Right forelimb (tissue), 1 donor: ENCODE measurements at regions not wholly inside any gene's neighbourhood (a gene's known extent, or its start where the extent isn't known, plus 50 kb on each side); places are given as distances from the start of the nearest gene placed in this dataset.
"Not testable (repeated sequence)": the region's sequence is repeated elsewhere in the genome, so short reads cannot be mapped to it uniquely, and the experiment has no call there.

Source experiments
- DNase-seq: peaks from one replicate; pipeline ENCODE4 v3.0.0-alpha.2; 2018

DNA sequence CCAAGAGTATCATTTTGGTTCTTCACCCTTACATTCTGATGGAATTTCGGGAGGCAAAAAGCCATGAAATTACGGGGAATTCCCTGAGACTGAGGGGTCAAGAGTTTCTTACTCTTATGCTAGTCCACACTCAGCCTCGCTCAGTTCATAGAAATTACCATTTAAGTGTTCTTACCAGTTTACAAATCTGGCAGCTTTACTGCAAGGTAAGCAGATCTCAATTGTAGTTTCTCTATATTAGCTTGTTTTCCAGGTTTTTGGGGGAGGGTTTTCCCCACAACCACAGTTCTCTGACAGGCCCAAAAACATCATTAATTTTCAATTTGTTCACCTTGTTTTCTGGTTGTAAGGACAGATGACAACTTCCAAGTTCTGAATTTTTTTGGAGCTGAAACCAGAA, 1028.4 kb downstream of the FAM181B start:
- no peak for DNase-seq

DNA sequence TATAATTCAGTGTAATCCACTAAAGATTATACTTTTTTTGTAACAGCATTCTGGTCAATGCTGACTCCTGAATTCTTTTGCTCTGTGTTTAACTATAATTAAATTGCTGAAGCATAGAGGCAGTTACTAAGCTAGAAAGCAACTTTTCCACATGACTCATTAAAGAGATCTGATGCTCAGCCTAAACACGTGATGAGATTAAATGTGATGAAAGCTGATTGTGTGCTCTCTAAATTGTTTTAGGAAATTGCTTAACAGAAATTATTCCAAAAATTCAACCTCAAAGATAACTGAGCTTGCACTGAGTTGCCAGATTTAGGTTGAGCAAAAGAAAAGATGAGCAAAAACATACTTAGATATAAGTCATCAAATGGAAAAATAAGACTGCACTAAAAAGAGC, 1033.6 kb downstream of the FAM181B start:
- DNase-seq: no peak

DNA sequence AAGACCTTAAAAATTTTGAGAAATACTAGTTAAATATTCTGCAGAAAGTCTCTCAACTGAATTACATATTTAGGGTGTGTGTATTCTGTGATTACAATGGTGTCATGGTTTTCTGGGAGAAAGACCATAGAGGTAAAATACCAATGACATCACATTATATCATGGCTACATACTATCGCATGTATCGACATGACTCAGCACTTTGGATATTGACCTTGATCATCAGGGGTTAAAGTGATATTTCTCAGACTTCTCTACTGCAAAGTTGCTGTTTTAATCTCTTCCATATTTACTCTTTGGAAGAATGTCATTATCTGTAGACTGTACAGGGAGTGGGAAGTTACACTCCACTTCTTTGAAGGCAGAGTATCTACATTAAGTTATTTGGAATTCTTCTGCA, 1046.6 kb downstream of the FAM181B start:
- no peak for DNase-seq

DNA sequence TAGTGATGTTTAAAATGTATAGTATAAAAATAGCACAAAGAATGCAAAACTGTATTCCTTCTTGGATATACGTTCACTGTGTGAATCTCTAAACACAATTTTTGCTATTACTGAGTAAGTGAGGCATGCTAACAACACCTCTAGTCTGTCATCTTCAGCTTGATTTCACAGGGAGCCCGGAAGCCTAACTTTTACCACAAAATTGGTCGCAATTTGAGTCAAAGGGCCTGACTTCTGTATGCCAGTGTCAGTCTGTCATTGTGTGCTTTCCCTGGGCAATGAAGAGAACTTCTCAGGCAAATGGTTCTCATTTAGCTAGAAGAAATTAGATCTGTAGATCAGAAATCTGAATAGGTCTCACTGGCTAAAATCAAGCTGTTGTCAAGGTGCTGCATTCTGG, 1059.5 kb downstream of the FAM181B start:
- no peak for DNase-seq

DNA sequence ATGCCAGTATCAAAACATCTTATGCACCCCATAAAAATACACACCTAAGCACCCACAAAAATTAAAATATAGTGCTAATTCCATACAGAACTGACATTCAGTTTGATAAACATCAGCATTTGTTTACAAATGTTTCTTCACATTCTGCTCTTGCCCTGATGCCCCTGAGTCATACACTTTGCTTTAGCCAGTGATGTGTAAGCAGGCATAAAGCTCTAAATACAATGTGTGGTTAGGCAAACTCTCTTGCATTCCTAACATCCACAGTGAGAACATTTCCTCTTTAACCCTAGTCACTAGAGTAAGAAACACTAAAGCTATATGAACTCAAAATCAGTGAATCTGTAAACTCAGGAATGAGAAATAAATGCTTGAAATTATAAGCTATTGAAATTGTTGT, 1060.7 kb downstream of the FAM181B start:
- no peak for DNase-seq

DNA sequence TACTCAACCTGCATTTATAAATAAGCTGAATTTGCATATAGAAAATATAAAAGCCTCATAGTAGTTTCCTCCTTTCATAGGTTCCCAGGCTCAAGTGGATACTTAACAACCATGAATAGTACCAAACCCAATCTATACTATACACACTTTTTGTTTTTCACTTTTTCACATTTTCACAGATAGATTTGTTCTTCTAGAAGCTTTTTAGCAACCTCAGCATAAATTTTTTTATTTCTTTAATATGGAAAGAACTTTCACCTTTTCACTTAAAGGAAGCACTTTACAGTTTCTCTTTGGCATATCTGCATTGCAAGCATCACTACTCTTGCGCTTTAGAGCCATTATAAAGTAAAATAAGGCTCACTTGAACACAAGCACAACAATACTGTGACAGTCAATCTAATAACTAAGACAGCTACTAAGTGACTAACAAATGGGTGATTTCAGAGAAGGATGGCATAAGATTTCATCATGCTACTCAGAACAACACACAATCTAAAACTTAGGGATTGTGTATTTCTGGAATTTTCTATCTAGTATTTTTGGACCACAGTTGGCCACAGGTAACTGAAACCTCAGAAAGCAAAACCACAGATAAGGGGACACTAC, 1063.6 kb downstream of the FAM181B start:
- DNase-seq: no peak

DNA sequence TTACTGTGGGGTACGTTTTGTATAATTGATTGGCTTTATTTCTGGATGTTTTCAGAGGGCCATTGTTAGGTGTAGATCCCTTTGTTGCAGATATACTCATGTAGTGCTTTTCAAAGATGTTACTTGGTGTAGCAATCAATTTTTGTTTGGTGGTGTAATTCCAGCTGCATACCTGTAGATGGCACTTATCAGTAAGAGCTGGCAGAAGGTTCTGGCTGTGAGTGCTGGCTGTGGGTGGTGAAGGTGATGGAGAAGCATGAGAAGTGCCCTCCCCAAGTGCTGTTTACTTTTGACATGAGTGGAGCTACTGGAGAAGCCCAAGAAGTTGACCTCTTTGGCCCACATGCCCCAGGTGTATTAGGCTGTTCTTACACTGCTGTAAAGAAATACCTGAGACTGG, 1074.9 kb downstream of the FAM181B start:
- DNase-seq: no peak

DNA sequence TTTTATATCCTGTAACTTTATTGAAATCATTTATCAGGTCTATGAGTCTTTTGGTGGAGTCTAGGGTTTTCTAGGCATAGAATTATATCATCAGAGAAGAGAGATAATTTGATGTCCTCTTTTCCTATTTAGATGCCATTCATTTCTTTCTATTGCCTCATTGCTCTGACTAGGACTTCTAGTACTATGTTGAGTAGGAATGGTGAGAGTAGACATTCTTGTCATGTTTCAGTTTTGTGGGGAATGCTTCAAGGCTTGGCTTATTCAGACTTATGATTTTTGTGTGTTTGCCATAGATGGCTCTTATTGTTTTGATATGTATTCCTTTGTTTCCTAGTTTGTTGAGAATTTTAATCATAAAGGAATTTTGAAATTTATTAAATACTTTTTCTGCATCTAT, 1078.3 kb downstream of the FAM181B start:
- no peak for DNase-seq

DNA sequence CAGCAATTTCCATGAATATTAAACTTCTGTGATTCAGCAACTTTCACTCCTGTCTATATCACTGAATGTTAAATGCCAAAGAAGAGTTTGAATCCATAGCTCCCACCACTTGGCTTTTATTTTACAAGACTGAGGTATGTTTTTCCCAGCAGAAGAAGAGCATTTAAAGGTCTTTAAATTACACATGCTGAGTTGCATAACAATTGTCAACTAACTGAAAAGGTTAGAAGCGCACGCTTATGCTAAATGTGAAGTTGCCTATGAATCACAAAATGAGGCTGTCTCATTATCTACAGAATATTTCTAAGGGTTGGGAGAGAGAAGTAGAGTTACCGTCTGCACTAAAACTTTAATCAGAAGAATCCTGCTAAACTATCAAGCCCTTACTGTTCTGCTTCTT, 1086.3 kb downstream of the FAM181B start:
- DNase-seq: no peak

DNA sequence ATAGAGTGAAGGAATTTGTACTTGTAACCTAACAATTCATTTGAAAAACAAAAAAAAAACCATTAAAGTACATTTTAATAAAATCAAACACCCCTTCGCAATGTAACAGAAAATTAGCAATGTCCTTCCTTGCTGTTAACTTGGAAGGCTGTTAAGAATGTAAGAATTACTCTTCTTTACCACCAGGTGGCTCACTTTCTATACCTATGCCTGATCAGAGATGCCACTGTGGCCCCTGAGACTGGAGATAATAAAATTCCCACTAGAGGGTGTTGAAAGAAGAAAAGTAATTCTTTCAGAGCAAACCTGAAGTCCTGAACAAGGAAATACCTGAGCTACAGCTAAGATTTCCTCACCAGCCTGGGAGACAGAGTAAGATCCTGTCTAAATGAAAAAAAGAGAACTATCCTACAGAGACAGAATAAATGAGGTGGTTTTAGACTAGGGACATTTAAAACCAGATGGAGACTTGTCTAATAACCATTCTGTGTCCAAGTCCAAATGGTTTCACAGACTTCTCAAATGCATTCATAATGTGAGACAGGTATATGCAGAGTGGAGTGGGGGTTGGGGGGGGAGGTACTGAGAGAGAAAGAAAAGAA, 1089.3 kb downstream of the FAM181B start:
- no peak for DNase-seq

DNA sequence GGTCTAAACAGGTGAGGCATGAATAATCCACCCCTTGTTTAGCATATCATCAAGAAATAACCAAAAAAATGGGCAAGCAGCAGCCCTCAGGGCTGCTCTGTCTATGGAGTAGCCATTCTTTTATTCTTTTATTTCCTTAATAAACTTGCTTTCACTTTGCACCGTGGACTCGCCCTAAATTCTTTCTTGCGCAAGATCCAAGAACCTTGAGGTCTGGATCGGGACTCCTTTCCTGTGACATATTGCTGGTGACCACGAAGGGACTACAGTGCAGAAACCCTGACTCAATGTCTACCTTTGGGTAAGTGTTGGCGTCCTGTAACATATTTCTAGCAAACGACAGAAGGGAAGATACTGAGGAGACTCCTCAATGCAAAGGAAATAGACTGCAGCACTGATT, 1099.2 kb downstream of the FAM181B start:
- DNase-seq: no peak

DNA sequence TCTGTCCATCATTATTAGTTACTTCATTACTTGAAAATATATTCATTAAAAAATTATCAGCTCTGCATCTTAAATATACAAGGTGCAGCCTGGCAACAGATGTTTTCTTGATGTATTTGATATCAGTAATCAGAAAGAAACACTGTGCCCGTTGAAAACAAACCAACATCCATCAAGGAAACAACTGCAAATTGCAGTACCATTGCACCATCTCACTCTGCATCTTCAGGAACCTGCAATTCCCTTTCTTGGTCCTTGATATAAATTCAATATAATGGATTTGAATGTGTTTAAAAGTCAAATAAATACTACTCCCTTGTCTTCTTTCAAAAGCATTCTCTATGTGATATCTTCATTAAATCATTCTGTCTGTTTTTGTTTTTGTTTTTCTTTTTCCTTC, 1131.2 kb downstream of the FAM181B start:
- no peak for DNase-seq

DNA sequence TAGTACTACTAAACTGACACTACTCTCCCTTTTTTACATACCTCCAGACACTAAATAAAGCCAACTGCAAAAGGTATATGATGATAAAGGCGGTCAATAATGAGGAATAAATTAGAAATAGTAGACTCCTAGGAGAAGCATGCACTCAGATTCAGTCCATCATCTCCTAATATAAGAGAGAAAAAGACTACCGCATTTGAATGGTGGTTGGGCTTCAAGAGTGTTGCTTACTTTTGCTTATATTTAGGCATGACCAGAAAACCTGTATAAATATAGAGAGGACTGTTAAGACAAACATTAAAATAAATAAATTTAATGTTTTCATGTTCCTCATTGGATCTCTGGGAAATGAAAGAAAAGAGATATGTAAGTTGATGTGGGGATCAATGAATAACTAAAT, 1137.0 kb downstream of the FAM181B start:
- DNase-seq: no peak

DNA sequence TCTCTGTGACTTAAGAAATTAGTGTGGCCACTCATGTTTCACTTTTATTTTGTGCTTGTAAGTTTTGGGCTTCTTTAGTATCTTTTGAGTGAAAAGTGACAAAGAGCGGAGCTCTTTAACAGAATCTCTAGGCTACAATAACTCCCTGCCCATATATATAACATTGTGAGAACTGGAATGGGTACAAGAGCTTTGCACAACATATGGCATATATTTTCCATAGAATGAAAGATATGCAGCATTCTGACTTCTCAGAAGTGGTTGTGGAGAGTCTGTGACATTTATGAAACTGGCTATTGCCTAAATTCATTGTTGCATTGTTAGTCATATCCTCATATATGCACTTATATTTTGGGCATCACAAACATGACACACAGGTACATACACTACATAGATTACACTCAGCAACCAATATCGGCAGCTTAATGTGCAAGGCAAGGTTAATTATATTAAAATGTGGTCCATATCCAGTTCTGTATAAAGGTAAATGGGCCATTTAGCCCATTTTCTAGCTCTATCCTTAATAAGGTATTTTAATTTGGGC, 1148.2 kb downstream of the FAM181B start:
- DNase-seq: no peak

DNA sequence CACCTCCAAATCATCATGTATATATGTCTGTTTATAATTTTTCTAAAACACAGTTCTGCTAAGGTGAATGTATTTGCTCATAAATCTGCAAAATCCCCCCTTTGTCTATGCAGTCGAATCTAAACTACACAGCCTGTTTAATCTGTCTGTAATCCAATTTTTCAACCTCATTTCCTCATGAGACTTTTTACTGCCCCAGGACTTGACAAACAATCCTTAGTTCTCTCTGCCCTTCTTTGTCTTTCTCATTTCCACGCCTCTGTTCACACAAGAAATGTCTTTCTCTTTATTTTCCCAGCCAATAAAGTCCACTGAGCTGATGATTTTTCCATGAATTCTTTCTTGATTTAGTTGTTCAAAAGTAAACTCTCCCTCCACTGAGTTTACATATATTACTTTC, 1154.3 kb downstream of the FAM181B start:
- DNase-seq: no peak

DNA sequence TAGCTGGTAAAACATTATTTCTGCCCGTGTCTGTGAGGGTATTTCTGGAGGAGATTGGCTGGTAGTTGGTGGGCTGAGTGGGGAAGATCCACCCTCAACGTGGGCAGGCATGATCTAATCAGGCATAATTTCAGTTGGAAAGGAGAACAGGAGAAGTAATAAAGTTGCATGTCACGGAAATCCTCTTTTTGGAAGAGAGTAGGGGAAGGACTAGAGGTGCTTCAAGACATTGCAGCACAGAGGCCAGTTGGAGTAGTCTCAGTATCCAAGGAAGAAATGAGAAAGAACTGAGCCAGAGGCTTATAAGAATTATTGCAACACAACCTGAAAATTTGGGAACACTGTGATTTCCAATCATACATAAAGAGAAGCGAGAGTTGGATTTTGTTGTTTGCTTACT, 1155.1 kb downstream of the FAM181B start:
- DNase-seq: no peak

DNA sequence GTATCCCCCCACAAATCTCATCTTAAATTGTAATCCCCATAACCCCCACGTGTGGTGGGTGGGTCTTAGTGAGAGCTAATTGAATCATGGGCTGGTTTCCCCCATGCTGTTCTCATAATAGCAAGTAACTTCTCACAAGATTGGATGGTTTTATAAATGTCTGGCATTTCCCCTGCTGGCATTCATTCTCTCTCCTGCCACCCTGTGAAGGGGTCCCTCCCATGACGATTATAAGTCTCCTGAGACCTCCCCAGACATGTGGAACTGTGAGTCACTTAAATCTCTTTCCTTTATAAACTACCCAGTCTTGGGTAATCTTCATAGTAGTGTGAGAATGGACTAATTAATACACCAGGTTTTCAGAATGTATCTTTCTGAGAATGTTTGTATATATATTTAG, 1159.4 kb downstream of the FAM181B start:
- DNase-seq: no peak

DNA sequence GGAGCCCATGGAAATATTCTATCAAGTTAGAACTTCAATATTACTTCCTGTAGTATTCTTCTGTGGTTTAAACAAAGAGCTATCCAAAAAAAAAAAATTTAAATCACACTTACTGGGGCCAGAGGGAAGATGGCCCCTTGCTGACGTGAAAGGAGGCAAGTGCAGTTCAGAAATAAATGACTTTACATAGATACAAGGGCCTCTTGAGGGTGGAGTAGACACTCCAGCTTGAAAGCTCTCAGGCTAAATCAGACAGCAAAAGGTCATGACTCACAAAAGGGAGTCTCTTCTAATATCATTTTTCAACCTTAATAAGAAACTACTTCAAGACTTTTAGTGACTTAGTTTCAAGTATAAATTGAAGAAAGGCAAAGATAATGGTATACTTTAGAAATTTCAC, 1160.3 kb downstream of the FAM181B start:
- DNase-seq: no peak

DNA sequence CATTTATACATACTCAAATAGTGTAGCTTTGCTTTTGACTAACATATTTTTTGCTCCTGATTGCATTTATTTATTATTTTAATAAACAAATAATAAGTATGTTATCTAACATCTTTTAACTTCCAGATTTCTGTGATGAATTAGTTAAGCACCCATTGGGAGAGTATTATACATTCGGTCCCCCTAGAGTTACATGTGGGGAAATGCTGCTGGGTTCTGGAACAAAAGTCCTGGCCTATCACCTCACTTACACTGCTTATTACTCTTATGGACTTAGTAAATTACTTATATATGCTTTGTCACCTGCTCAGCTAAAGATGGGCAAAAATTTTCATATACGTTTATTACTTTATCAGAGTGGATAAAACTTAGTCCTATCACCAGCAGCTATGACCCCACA, 1163.0 kb downstream of the FAM181B start:
- DNase-seq: no peak

DNA sequence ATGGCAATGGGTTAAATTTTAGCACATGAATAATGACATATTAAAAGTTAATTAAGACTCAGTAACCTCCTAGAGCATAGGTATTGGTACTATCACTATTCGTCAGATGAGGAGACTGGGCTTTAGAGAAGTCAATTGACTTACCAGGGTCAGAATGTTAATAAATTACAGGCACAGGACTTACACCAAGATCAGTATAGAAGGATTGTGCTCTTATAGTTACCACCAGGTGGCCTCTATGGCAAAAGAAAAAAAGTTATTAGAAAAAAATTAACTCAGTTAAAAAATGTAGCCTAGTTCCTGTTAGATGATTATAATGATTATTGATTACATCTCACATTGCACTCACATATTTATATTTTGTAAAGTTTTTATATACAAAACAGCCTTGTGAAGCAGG, 1163.7 kb downstream of the FAM181B start:
- no peak for DNase-seq

DNA sequence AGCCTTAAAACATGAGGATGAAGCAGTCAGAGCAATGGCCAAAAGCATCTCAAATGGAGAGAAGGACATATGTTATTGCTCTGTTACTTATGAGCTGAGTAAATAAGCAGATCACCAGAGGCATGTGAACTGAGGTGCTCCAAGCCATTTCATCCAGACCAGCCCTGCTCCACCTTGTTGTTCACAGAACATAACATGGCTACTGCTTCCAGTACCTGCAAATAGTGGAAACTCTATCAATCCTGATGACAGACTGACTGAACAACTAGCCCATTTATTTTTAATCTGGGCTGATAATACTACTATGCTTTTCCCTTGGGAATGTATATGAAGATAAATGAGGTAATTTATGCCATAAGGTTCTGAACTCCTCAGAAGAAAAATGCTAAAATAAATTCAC, 1164.7 kb downstream of the FAM181B start:
- no peak for DNase-seq

DNA sequence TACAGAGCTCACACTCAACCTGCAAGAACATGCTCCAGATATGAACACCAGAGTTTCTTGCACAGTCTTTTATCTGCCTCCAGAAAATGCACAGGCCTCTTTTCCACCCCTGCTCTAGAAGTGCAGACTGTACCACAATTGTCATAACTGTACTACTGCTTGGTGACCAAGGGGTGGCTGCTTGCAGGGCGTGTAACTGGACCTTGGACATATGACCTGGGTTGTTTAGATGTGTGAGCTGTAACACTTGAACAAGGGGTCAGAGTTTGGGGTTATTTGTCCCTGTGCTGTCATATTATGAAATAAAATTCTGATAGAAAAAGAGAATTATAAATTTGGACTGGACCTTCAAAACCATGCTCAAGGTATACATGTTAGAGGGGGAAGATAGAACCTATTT, 1185.5 kb downstream of the FAM181B start:
- no peak for DNase-seq

DNA sequence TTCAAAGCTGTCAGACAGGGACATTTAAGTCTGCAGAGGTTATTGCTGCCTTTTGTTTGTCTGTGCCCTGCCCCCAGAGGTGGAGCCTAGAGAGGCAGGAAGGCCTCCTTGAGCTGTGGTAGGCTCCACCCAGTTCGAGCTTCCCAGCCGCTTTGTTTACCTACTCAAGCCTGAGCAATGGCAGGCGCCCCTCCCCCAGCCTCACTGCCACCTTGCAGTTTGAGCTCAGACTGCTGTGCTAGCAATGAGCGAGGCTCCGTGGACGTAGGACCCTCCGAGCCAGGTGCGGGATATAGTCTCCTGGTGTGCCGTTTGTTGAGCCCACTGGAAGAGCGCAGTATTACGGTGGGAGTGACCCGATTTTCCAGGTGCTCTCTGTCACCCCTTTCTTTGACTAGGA, 1193.9 kb downstream of the FAM181B start:
- DNase-seq: not testable (repeated sequence)

DNA sequence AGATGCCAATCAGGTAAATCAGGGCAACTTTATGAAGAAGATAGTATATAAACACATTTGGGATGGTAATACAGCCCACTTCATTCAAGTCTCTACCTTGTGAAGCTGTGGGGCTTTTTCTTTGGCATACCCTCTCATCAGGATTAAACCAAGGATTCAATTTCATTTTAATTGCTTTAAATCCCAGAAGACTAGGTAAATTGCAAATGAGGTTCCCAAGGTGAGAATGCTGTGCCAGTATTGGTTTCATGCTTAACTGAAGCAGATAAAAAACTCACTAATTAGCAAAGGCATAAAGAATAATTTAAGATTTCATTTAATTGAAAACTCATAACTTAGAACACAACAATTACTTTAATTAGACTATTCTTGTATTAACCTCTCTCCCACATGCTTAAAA, 1218.1 kb downstream of the FAM181B start:
- DNase-seq: no peak

DNA sequence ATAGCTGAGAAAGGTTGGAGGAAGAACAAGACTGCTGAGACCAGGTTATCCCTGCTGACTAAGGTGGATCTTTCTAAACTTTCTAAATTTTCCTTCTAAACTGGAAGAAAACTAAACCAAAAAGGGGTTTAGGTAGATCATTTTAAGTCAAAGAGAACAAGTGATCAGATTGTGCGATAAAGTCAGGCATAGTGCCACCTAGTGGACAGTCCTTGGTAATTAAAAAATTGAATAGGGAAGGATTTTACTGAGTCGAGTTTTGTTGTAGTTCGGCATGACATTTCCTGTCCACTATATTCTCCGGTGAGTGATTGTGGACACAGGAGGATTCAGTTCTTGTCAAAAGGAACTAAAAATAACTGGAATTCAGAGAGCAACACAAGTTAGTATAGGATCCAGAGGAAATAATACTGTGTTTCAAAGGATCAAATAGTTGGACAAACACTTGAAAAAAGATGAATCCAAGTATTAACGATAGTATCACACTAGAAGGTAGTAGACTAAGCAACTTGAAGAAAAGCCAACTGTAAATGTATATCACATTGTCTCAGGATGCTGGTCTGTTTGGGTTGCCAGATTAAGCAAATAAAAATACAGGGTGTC, 1236.4 kb downstream of the FAM181B start:
- DNase-seq: no peak
